Limb (tissue), 2 donors: ENCODE measurements at regions not wholly inside any gene's neighbourhood (a gene's known extent, or its start where the extent isn't known, plus 50 kb on each side); places are given as distances from the start of the nearest gene placed in this dataset.

Experiments
- DNase-seq, 2 donors: peaks; one replicate each; pipeline ENCODE4 v3.0.0-alpha.2; 2016; ENCODE audit errors: extremely low spot score in 2 of 2

DNA sequence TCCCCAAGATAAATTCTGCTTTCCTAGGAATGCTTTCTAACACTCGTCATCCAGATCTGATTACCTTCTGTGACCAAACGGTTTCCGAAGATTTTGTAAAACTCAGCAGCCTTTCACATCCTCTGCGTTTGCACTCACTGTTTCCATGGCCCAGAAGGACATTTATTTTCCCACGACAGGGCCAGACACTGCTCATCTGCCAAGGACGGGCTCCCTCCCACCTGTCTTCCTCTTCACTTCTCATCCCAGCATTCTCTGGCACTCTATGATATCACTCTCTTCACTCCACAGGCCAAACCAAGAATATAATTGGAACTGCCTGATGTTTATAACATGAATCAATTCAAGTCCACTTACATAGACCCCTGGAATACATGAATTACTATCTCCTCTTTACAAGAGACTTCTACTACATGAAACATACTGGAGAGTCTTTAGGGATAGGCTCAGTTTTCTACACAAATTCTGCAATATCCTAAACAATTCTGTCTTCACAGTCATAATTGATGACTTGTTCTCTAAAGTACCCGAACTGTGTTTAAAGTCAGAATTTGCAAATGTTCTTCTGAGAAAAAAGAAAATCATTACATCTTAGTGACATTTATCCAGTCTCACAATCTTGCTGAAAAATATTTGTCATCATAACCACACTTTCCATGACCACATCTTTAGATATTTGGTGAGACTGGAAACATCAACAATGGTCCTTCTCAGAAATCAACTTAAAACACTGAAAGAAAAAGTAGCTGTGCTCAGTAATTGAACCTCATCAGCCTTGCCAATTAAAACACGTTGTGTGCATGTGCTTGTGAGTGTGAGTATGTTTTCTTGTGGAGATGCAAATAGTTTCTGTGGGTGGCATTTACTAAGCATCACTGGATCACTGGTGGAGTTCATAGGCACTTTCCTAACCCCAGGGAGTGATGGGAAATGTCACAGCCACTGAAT lies 79.5 kb upstream of the PRSS58 start:
- DNase-seq: peak in 1 of 2 donors; percentile 21

- DNase-seq: no peak
Measured at GRCh38 chr7:142334806-142335205, 76.9 kb upstream of the PRSS58 start.

GRCh38 chr7:142334236-142334635 lies 76.4 kb upstream of the PRSS58 start:
- DNase-seq: no peak

GRCh38 chr7:142332421-142332820 lies 74.6 kb upstream of the PRSS58 start:
- no peak for DNase-seq

DNA sequence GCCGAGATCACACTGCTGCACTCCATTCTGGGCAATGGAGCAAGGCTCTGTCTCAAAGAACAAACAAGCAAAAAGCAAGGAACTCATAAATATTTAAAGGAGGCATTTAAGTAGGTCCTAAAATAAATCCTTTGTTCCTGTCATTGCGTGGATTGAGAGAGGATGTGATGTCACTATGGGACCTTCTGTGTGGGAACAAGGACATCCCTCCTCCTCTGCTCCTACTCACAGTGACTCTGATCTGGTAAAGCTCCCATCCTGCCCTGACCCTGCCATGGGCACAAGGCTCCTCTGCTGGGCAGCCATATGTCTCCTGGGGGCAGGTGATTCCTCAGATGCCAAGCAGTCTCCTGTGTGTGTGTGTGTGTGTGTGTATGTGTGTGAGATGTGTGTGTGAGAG lies 74.1 kb upstream of the PRSS58 start:
- DNase-seq: no peak

GRCh38 chr7:142329062-142329790 lies 71.4 kb upstream of the PRSS58 start:
- DNase-seq: no peak

GRCh38 chr7:142328551-142328950 lies 70.7 kb upstream of the PRSS58 start:
- DNase-seq: no peak

DNA sequence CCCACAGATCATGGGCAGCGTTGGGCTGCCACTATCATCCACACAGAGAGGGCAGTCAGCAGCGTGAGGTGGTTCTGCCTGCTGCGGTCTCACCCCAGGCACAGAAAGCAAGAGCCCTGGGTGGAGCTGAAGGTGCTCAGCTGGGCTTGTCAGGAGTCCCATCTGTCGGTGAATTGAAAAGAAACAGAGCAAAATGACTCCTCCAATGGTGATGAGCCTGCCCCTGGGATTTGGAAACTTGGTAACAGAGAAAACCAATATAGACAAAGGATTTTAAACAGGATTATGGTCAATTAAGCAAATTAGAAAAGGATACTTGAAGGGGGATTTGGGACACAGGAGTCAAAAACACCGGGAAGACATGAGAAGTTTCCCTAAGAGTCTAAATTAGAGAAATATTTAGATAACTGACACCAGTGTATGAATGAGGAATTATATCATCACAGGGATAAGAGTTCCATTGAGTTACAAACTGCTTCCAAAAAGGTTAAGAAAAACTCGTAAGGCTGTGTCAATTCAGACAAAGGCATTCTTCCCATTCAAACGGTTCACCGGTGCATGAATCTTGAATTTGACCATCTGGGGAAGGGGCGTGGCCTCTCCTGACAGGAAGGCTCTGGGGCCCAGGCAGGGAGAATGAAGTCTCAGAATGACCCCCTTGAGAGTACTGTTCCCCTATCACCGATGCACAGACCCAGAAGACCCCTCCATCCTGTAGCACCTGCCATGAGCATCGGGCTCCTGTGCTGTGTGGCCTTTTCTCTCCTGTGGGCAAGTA lies 70.0 kb upstream of the PRSS58 start:
- no peak for DNase-seq

DNA sequence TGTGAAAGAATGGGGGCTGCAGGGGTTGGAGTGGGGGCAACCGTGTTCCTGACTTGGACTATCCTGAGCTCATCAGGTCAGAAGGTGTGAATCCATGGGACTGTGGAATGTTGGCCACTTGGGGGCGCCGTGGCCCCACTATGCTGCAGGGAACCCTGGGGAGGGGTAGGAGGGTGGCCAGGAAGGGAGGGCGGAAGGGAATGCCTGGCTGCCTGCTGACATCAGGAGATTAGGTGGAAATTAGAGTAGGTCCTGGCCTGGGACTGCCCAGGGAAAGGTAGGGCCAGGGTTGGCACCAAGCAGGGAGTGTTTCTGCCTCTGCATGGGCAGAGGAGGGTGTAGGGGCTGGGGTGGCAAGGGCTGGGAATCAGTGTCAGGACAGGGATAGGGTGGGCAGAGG lies 65.8 kb upstream of the PRSS58 start:
- no peak for DNase-seq

- DNase-seq: no peak
Measured at GRCh38 chr7:142321391-142321790, 63.5 kb upstream of the PRSS58 start.

DNA sequence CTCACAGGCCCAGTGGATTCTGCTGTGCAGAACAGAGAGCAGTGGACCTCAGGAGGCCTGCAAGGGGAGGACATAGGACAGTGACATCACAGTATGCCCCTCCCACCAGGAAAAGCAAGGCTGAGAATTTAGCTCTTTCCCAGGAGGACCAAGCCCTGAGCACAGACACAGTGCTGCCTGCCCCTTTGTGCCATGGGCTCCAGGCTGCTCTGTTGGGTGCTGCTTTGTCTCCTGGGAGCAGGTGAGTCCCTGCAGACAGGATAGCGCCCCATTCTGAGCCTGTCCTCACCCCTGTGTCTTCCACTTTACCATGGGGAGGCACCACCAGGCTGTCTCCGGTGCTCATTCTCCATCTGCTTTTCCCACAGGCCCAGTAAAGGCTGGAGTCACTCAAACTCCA lies 63.0 kb upstream of the PRSS58 start:
- no peak for DNase-seq

DNA sequence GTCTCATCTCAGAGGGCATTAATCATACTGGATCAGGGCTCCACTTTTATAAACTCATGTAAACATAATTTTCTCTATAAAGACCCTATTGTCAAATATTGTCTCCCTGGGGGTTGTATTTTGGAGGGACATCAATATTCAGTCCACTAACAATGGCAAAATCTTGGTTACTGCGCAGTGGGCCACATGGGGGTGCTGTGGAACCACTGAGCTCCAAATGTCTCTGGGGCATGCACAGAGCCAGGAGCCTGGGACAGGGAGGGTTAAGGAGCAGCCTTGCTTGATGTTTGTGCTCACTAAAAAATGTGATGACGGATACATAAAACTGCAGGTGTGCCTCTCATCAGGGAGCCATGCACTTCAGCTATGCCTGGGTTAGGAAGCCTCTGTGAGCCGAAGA lies 62.1 kb upstream of the PRSS58 start:
- no peak for DNase-seq

DNA sequence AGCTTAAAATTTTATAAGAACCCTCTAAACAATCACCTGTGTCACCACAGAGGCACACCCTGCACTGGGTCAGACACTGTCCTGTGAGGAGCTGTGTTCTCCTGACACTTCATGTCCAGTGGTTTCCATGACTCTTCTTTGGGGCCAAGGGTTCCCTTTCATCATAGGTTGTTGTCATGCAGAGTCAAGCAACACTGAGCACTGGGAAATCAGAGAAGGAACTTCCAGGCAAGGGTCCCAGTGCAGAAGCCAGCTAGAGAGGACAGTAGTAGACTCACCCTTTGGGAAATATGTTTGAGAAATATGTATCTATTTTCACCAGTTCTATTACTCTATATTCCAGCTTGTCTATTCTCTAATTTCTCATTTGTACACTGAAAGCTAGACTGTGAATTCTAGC lies 56.4 kb upstream of the PRSS58 start:
- no peak for DNase-seq

DNA sequence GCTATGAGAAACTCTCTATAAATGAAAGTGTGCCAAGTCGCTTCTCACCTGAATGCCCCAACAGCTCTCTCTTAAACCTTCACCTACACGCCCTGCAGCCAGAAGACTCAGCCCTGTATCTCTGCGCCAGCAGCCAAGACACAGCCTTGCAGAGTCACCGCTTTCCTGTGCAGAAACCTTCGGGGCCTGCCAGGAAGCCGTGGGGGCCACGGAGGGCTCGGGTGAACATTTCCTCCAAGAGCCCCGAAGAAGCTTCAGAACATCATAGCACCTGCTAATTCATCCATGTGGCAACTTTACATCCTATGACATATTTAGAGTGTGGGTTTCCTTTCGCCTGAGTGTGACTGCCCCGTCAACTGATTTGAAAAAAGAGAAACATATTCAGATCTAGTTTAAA lies 55.7 kb upstream of the PRSS58 start:
- no peak for DNase-seq

DNA sequence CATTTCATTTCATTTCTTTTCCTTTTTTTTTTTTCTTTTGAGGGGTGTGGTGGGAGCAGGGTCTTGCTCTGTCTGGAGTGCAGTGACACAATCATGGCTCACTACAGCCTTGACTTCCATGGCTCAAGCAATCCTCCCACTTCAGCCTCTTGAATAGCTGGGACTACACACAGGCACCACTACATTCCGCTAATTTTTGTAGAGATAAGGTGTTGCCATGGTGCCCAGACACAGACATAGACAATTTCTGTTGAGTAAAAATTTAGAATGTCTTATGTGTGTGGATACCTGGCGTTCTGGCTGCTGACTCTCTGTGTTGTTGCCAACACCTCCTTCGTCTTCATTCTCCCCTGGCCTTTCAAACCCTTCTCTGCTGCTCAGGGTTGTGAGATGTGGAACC lies 54.0 kb upstream of the PRSS58 start:
- DNase-seq: no peak

GRCh38 chr7:142308918-142309317 lies 51.1 kb upstream of the PRSS58 start:
- no peak for DNase-seq

GRCh38 chr7:142308326-142308725 lies 50.5 kb upstream of the PRSS58 start:
- DNase-seq: no peak
